ENCODE measurements at regions not wholly inside any gene's neighbourhood (a gene's known extent, or its start where the extent isn't known, plus 50 kb on each side); places are given as distances from the start of the nearest gene placed in this dataset.
"Not testable (repeated sequence)": the region's sequence is repeated elsewhere in the genome, so short reads cannot be mapped to it uniquely, and the experiment has no call there.

- no peak for DNase-seq
These were observed 191.4 kb downstream of the MIS18A start for GRCh38 chr21:32087447-32087846.

- DNase-seq, result no peak
These were observed 195.7 kb downstream of the MIS18A start for GRCh38 chr21:32083197-32083596.

- DNase-seq, result no peak
These were observed 196.4 kb downstream of the MIS18A start for GRCh38 chr21:32082466-32082865.

GRCh38 chr21:32073593-32073992 is 200.8 kb downstream of the HUNK start:
- DNase-seq, result no peak

GRCh38 chr21:32073190-32073589 is 200.4 kb downstream of the HUNK start:
- no peak for DNase-seq

GRCh38 chr21:32071620-32072019 is 198.8 kb downstream of the HUNK start:
- not testable (repeated sequence) for DNase-seq

GRCh38 chr21:32070676-32071330 is 198.0 kb downstream of the HUNK start:
- DNase-seq, result no peak

- DNase-seq, result no peak
These were observed 197.3 kb downstream of the HUNK start for GRCh38 chr21:32070126-32070525.

GRCh38 chr21:32065654-32066053 is 192.8 kb downstream of the HUNK start:
- no peak for DNase-seq

- DNase-seq, result no peak
These were observed 191.6 kb downstream of the HUNK start for GRCh38 chr21:32064281-32064910.

- no peak for DNase-seq
These were observed 189.9 kb downstream of the HUNK start for GRCh38 chr21:32062591-32063227.

- no peak for DNase-seq
These were observed 188.9 kb downstream of the HUNK start for GRCh38 chr21:32061729-32062128.

GRCh38 chr21:32056791-32057190 is 184.0 kb downstream of the HUNK start:
- no peak for DNase-seq

GRCh38 chr21:32055305-32055704 is 182.5 kb downstream of the HUNK start:
- no peak for DNase-seq

Measured in OCI-M1 (cell line).